Immature natural killer cell (primary cell): ENCODE measurements at regions not wholly inside any gene's neighbourhood (a gene's known extent, or its start where the extent isn't known, plus 50 kb on each side); places are given as distances from the start of the nearest gene placed in this dataset.
"Not testable (repeated sequence)": the region's sequence is repeated elsewhere in the genome, so short reads cannot be mapped to it uniquely, and the experiment has no call there.

Source experiments
- DNase-seq, 3 donors: peaks; one replicate each; pipeline ENCODE4 v3.0.0; 2022; ENCODE audit warnings: mixed read lengths in 1 of 3
- H3K27ac Mint-ChIP-seq, 6 donors: one replicate each; pipeline ENCODE4 v1.8.0; 2020; ENCODE audit warnings: mixed read lengths in 6 of 6, mild to moderate bottlenecking in 5 of 6, inconsistent platforms in 4 of 6, moderate library complexity in 3 of 6
- H3K27me3 Mint-ChIP-seq, 3 donors: one replicate each; pipeline ENCODE4 v1.8.0; 2020 to 2021; ENCODE audit warnings: low read depth in 3 of 3, mild to moderate bottlenecking in 3 of 3, mixed read lengths in 3 of 3, moderate library complexity in 3 of 3, inconsistent platforms in 1 of 3
- H3K36me3 Mint-ChIP-seq, 3 donors: one replicate each; pipeline ENCODE4 v1.8.0; 2020; ENCODE audit warnings: mixed read lengths in 3 of 3, inconsistent platforms in 2 of 3, mild to moderate bottlenecking in 2 of 3
- H3K4me1 Mint-ChIP-seq, 2 donors: one replicate each; pipeline ENCODE4 v1.8.0; 2020; ENCODE audit warnings: inconsistent platforms in 2 of 2, mild to moderate bottlenecking in 2 of 2, mixed read lengths in 2 of 2, moderate library complexity in 1 of 2
- H3K4me3 Mint-ChIP-seq, 5 donors: one replicate each; pipeline ENCODE4 v1.8.0; 2020; ENCODE audit warnings: mild to moderate bottlenecking in 5 of 5, mixed read lengths in 5 of 5, inconsistent platforms in 3 of 5, moderate library complexity in 3 of 5
- H3K9me3 Mint-ChIP-seq, 6 donors: one replicate each; pipeline ENCODE4 v1.8.0; 2020; ENCODE audit warnings: mild to moderate bottlenecking in 6 of 6, mixed read lengths in 6 of 6, inconsistent platforms in 4 of 6, moderate library complexity in 3 of 6

DNA sequence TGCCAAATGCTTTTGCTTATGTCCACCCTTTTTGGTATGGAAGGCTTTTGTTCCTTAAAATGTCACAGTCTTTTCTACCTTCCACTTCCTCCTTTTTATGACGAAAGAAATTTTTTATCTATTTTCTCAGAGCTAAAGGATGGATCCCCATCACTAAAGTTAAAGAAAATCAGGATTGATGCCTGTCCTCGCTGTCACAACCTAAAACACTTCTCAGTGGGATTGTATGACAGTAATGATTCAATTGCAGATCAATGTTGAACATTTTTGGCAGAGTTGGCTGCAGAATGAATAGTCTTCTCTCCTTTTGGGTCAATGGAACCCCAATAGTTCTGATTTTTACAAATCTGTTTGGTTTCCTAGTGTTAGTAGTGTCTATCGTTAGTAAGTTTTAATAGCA is 549.8 kb upstream of the ROBO2 start:
- peaks cover 3 to 60% (median 22%) of the 10 kb centered on the region in 6 donors for H3K9me3 Mint-ChIP-seq
- no peaks in the 10 kb centered on the region for H3K36me3 Mint-ChIP-seq
- no peak for DNase-seq
- H3K27me3 Mint-ChIP-seq, result peaks cover 0 to 2% (median 0%) of the 10 kb centered on the region in 3 donors
- H3K4me3 Mint-ChIP-seq, result no peak overlapping the region
- H3K4me1 Mint-ChIP-seq, result no peaks in the 10 kb centered on the region
- no peak overlapping the region for H3K27ac Mint-ChIP-seq

DNA sequence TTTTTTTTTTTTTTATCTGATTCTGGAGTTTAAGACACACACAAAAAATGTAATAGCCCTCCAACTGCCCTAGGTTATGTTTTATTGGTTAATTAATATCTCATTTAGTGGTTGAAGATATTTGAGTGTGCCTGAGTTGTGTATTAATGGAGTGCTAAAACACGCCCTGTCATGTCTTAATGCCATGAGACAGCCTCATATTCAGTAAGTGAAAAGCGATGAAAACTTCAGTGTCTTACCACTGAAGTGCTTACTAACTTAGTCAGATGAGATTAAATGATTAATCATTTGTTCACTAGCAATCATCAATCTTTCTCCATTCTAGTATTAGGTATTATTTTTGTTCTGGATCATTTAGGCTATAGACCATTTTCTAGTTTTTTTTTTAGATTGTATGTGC is 544.7 kb upstream of the ROBO2 start:
- Mint-ChIP-seq H3K4me1 (no peaks in the 10 kb centered on the region), H3K27ac (no peak overlapping the region), H3K36me3 (peaks cover 0 to 4% (median 0%) of the 10 kb centered on the region in 3 donors)

DNA sequence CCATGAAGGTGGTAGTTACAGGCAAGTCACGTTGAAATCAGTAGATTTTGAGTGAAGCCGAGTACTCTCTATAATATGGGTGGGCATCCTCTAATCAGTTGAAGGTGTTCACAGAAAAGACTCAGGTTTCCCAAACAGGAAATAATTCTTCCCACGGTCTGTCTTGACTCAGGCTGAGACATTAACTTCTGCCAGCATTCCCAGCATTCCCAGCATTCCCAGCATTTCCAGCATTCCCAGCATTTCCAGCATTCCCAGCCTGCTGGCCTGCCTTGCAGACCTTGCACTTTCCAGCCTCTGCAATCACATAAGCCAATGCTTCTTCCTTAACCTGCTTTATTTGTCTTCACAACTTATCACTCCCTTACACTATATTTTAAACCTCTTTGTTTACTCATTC is 542.3 kb upstream of the ROBO2 start:
- Mint-ChIP-seq H3K27ac (no peak overlapping the region), H3K36me3 (peaks cover 0 to 4% (median 0%) of the 10 kb centered on the region in 3 donors), H3K27me3 (no peaks in the 10 kb centered on the region), H3K9me3 (peaks cover 10 to 43% (median 21%) of the 10 kb centered on the region in 6 donors), H3K4me3 (no peak overlapping the region), H3K4me1 (no peaks in the 10 kb centered on the region)
- no peak for DNase-seq

More for the DNA sequence above, 544.7 kb upstream of the ROBO2 start:
- Mint-ChIP-seq H3K9me3 (peaks cover 10 to 57% (median 20%) of the 10 kb centered on the region in 6 donors), H3K4me3 (no peak overlapping the region), H3K27me3 (no peaks in the 10 kb centered on the region)
- DNase-seq, result no peak

DNA sequence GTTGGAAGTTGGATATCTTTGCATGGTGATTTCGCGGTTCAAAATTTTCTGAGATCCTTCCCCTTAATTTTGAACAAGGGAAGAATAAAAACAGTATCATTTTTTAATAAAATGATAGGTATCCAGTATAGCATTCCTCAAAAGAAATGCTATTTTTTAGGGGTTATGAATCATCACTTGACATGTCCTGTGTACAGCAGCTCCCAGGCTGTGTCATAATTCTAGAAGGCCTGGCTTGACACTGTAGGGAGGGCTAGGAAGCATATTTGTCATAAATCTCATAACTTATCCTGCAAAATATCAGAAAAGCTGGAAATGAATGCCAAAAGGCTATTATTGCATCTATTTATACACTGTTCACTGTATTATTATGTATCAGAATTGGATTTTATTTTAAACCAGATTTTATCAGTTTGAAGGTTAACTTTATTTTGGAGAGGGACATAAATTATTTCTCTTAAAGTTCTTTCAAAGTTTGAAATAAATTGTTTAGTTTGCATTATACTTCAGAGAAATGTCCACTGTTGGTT is 539.1 kb upstream of the ROBO2 start:
- peaks cover 16 to 56% (median 32%) of the 10 kb centered on the region in 6 donors for H3K9me3 Mint-ChIP-seq
- no peak overlapping the region for H3K4me3 Mint-ChIP-seq
- H3K4me1 Mint-ChIP-seq, result no peaks in the 10 kb centered on the region
- no peak for DNase-seq
- no peak overlapping the region for H3K27ac Mint-ChIP-seq
- no peaks in the 10 kb centered on the region for H3K27me3 Mint-ChIP-seq
- peaks cover 0 to 4% (median 3%) of the 10 kb centered on the region in 3 donors for H3K36me3 Mint-ChIP-seq

DNA sequence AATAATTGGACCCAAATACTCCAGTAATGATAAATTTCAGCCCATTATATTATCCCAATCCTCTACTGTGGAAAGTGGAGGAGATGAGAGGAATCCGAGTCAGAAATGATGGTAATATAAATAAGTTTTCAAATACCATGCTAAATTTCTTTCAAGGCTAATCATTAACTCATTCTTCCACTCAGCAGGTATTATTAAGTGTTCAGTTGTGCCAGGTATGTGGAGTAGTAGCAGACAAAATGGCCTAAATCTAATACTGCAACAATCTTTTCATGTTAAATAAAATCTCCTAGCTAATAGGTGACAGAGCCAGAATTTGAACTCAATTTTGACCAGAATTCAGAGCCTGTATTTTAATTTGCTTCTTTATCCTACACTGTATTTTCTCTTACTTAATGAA is 538.6 kb upstream of the ROBO2 start:
- Mint-ChIP-seq H3K27ac (no peak overlapping the region), H3K27me3 (no peaks in the 10 kb centered on the region), H3K9me3 (peaks cover 16 to 58% (median 32%) of the 10 kb centered on the region in 6 donors), H3K4me3 (no peak overlapping the region), H3K36me3 (peaks cover 0 to 4% (median 3%) of the 10 kb centered on the region in 3 donors), H3K4me1 (no peaks in the 10 kb centered on the region)
- no peak for DNase-seq

DNA sequence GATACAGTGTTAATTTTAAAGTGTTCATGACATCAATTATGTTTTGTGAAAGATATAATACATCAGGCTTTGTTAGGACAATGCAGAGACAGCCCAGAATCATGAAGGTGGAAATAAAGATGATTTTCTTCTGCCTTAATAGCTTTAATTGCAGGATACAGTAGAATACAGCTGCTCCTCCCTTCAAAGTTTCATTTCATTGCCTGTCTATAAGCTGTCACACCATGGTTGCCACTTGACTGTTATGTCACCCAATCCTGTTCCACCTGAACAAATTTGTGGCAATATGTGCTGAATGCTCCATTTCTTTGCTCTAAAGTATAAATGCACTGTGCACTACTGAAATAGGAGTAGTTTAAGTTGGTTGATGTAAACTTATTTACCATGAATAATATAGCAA is 537.8 kb upstream of the ROBO2 start:
- no peaks in the 10 kb centered on the region for H3K27me3 Mint-ChIP-seq
- DNase-seq, result no peak
- H3K36me3 Mint-ChIP-seq, result peaks cover 0 to 4% (median 3%) of the 10 kb centered on the region in 3 donors
- peaks cover 15 to 52% (median 31%) of the 10 kb centered on the region in 6 donors for H3K9me3 Mint-ChIP-seq
- no peaks in the 10 kb centered on the region for H3K4me1 Mint-ChIP-seq
- no peak overlapping the region for H3K27ac Mint-ChIP-seq
- H3K4me3 Mint-ChIP-seq, result no peak overlapping the region

DNA sequence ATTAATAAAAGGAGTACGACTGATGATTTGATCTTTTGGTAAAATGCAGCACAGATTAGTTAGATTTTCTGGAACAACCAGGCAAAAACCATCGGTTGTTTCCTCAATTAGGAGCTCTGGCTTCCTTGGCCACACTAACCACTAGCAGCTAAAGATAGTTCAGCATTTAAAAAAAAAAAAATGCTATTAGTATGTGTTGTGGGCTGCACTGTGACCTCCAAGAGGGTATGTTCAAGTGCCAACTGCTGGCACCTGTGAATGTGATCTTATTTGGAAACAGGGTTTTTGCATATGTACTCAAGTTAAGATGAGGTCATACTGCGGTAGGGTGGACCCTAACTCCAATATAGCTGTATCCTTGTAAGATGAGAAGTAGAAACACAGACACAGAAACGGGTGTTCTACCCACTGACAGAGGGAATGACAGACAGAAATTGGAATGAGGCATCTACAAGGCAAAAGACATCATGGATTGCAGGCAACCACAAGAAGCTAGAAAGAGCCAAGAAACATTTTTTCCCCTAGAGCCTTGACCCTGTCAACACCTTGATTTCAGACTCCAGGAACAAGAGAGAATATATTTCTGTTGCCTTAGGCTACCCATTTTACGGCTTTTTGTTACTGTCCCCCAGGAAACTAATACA is 534.6 kb upstream of the ROBO2 start:
- H3K4me1 Mint-ChIP-seq, result no peaks in the 10 kb centered on the region
- no peak for DNase-seq
- H3K4me3 Mint-ChIP-seq, result no peak overlapping the region
- H3K36me3 Mint-ChIP-seq, result peaks cover 0 to 3% (median 0%) of the 10 kb centered on the region in 3 donors
- no peaks in the 10 kb centered on the region for H3K27me3 Mint-ChIP-seq
- peaks cover 4 to 45% (median 27%) of the 10 kb centered on the region in 6 donors for H3K9me3 Mint-ChIP-seq
- H3K27ac Mint-ChIP-seq, result no peak overlapping the region

DNA sequence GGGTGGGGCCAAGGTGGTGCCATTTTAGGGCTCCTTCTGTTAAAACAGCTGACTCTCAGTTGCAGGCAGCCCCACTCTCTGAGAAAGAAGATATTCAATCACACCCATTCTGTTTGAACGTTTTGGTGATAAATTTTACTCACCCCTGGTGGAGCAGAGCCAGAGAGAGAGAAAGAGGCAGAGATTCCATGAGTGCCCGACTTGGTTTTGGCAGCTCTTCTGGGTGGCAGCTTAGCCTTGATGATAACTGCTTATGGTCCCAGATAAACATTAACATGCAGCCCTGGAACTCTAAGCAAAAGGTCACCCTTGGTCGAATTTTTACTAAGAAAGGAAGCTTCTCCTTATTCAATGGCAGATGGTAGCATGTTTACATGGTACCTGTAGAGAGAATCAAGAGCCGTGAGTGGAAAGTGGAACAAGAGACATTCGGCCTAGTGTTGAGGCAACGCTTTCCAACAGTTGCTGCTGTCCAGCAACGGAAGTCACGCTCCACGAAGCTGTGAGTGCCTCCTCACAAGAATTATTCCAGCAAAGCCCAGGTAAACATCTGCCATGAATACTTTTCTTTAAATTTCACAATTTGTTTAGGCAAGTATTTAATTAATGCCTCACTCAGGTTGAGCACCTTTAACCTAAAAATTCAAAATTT is 530.6 kb upstream of the ROBO2 start:
- no peak for DNase-seq
- H3K36me3 Mint-ChIP-seq, result no peaks in the 10 kb centered on the region
- H3K9me3 Mint-ChIP-seq, result peaks cover 1 to 49% (median 26%) of the 10 kb centered on the region in 6 donors
- H3K4me1 Mint-ChIP-seq, result no peaks in the 10 kb centered on the region
- H3K27me3 Mint-ChIP-seq, result peaks cover 0 to 2% (median 0%) of the 10 kb centered on the region in 3 donors
- no peak overlapping the region for H3K4me3 Mint-ChIP-seq
- H3K27ac Mint-ChIP-seq, result no peak overlapping the region

DNA sequence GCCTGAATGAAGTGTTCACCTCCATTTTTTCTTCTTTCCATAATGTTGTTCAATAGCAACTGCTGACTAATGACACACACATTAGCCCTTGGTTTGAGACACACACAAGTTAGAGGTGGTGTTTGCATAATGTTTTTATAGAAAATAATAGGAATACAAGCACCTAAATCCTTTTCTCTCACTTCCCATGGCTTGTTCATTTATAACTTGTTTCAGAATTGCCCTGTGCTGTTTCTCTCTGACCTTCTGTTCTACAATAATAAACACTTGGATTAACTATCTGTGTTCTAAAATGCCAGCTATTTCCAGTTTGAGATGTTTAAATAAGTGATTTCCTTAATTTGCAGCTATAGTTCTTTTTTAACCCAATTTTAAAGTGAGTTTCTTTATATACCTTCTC is 525.1 kb upstream of the ROBO2 start:
- no peak for DNase-seq
- Mint-ChIP-seq H3K9me3 (peaks cover 2 to 45% (median 29%) of the 10 kb centered on the region in 6 donors), H3K27me3 (peaks cover 0 to 2% (median 0%) of the 10 kb centered on the region in 3 donors), H3K27ac (no peak overlapping the region), H3K4me3 (no peak overlapping the region), H3K4me1 (no peaks in the 10 kb centered on the region), H3K36me3 (no peaks in the 10 kb centered on the region)

DNA sequence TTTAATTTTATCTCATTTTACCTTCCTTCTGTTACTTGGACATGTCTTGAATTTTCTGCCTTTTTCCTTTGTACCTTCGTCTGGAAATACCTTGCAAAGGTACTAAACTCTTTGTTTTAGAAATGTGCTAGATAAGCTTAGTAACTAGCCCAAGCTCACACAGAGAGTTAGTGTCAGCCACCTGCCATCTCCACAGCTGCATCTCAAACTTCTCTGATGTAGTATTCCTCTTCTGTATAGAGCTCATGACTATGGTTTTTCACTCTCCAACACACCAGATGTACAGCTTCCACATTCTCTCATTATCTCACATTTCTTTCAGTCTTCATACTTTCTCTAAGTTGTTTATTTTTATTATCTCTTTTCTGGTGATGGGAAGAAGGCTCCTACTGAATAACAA is 516.6 kb upstream of the ROBO2 start:
- no peaks in the 10 kb centered on the region for H3K27me3 Mint-ChIP-seq
- peaks cover 0 to 47% (median 17%) of the 10 kb centered on the region in 6 donors for H3K9me3 Mint-ChIP-seq
- no peaks in the 10 kb centered on the region for H3K36me3 Mint-ChIP-seq
- H3K4me3 Mint-ChIP-seq, result no peak overlapping the region
- H3K4me1 Mint-ChIP-seq, result no peaks in the 10 kb centered on the region
- no peak overlapping the region for H3K27ac Mint-ChIP-seq
- no peak for DNase-seq

DNA sequence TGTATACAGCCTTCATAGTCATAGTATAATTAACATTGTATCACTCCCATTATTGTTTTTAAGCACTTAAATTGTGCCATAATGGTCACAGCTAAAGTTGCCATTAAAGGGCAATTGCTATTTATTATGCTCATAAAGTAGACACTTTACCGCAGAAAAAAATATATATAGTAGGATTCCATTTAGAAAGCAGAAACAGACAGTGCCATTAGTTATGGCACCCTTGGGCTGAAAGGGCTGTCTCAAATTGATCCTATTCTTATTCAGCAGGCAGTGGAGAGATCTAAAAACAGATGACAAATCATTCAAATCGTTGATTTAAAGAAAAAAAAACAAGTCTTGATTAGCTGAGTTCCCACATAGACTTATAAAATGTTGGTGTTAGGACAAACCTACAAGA is 514.2 kb upstream of the ROBO2 start:
- no peaks in the 10 kb centered on the region for H3K4me1 Mint-ChIP-seq
- H3K36me3 Mint-ChIP-seq, result no peaks in the 10 kb centered on the region
- H3K4me3 Mint-ChIP-seq, result no peak overlapping the region
- DNase-seq, result no peak
- H3K9me3 Mint-ChIP-seq, result peaks cover 8 to 56% (median 15%) of the 10 kb centered on the region in 6 donors
- no peaks in the 10 kb centered on the region for H3K27me3 Mint-ChIP-seq
- H3K27ac Mint-ChIP-seq, result no peak overlapping the region

DNA sequence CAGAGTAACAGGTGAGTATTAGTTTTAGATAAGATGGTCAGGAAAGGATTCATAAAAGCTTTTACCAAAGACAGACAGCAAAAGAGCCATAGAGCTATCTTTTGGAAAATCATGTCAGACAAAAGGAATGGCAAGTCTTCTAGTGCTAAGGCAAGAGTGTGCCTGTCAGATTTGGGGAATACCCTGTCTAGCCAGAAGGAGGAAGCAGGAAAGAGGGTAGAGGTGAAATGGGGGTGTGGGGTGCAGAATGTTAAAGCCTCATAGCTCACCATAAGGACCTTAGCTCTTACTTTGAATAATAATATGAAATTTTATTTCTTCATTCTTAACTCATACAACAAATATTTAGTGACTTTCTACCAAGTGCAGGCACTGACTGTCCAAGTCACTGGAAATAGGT is 512.1 kb upstream of the ROBO2 start:
- Mint-ChIP-seq H3K27ac (no peak overlapping the region), H3K4me1 (no peaks in the 10 kb centered on the region), H3K36me3 (no peaks in the 10 kb centered on the region), H3K27me3 (no peaks in the 10 kb centered on the region), H3K9me3 (peaks cover 10 to 60% (median 18%) of the 10 kb centered on the region in 6 donors), H3K4me3 (no peak overlapping the region)
- no peak for DNase-seq

DNA sequence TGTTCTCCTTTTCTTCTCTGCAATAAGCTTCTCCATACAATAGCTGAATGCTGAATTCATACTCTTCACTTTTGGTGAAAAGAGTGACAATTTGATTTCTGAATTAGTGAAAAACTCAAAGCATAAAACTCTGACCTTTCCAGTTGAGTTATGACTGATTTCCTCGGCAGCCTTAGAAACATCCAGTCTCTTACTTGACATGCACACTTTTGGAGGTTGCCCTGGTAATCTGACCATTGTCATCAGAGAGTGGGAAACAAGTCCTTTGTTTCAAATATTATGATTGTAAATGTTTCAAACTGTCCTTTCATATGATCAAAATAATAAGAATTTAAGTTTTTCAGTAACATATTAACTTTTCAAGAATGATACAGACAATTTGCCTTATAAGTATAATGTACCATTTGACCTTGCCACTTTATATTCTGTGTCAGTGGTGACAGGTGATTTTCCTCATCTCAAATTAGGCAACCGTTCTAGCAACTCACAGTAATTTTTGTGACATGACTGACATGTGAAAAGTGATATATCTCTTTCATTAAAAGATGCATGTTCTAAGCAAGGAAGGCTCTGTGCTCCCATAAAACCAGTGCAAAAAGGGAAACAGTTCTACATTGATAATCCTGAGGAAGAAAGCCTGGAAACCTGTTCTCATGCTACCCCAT is 507.6 kb upstream of the ROBO2 start:
- H3K9me3 Mint-ChIP-seq, result peaks cover 21 to 77% (median 41%) of the 10 kb centered on the region in 6 donors
- no peaks in the 10 kb centered on the region for H3K4me1 Mint-ChIP-seq
- DNase-seq, result no peak
- H3K27ac Mint-ChIP-seq, result no peak overlapping the region
- H3K4me3 Mint-ChIP-seq, result no peak overlapping the region
- H3K36me3 Mint-ChIP-seq, result peaks cover 0 to 5% (median 0%) of the 10 kb centered on the region in 3 donors
- H3K27me3 Mint-ChIP-seq, result no peaks in the 10 kb centered on the region

DNA sequence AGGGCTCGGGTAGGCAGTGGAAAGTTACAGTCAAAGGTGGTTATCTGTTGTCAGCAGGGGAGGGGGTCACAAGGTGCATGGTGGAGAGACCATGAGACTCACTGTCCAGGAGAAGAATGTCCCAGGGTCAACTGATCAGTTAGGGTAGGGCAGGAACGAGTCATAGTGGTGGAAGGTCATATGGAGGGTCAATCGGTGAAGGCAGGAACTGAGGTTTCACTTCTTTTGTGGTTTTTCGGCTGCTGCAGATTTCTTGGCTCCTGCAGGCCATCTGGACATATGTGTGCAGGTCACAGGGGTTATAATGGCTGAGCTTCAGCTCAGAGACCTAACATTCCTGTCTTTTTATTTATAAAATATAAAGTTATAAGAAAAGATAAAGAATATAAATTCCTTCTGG is 506.2 kb upstream of the ROBO2 start:
- not testable (repeated sequence) for H3K27ac Mint-ChIP-seq, DNase-seq, H3K27me3 Mint-ChIP-seq, H3K4me1 Mint-ChIP-seq, H3K4me3 Mint-ChIP-seq, H3K36me3 Mint-ChIP-seq
- H3K9me3 Mint-ChIP-seq, result peaks cover 21 to 74% (median 43%) of the 10 kb centered on the region in 6 donors
